Neuron (in vitro differentiated cells): ENCODE measurements at regions not wholly inside any gene's neighbourhood (a gene's known extent, or its start where the extent isn't known, plus 50 kb on each side); places are given as distances from the start of the nearest gene placed in this dataset.
"Not testable (repeated sequence)": the region's sequence is repeated elsewhere in the genome, so short reads cannot be mapped to it uniquely, and the experiment has no call there.

Source experiments
- H2AFZ ChIP-seq: one replicate; pipeline ENCODE4 v1.6.1; 2013; ENCODE audit warnings: low read depth, mild to moderate bottlenecking, inconsistent platforms, low read length, moderate library complexity
- H3K27me3 ChIP-seq: one replicate; pipeline ENCODE4 v1.6.1; 2013; ENCODE audit warnings: low read length; ENCODE audit not compliant: insufficient read depth
- H3K36me3 ChIP-seq: one replicate; pipeline ENCODE4 v1.6.1; 2013; ENCODE audit warnings: low read length; ENCODE audit not compliant: insufficient read depth
- H3K4me1 ChIP-seq: one replicate; pipeline ENCODE4 v1.6.1; 2013; ENCODE audit warnings: low read length; ENCODE audit not compliant: insufficient read depth
- H3K4me3 ChIP-seq: 2 replicates; pipeline ENCODE4 v1.5.1; 2013; ENCODE audit warnings: mild to moderate bottlenecking, low read length, moderate library complexity
- H3K9me3 ChIP-seq: one replicate; pipeline ENCODE4 v1.6.1; 2013; ENCODE audit warnings: low read length

GRCh38 chr10:52949899-52950298 lies 177.3 kb upstream of the MBL2 start:
- Histone ChIP-seq H3K4me3 (no peak overlapping the region), H3K36me3 (no peaks in the 10 kb centered on the region), H3K27me3 (no peaks in the 10 kb centered on the region), H3K9me3 (no peaks in the 10 kb centered on the region), H3K4me1 (no peaks in the 10 kb centered on the region), H2AFZ (no peak overlapping the region)

- H3K36me3 ChIP-seq = no peaks in the 10 kb centered on the region
- no peaks in the 10 kb centered on the region for H3K4me1 ChIP-seq
- no peaks in the 10 kb centered on the region for H3K27me3 ChIP-seq
- no peaks in the 10 kb centered on the region for H3K9me3 ChIP-seq
- no peak overlapping the region for H2AFZ ChIP-seq
- H3K4me3 ChIP-seq = no peak overlapping the region
Observed at GRCh38 chr10:52946486-52946885, 173.9 kb upstream of the MBL2 start.

- not testable (repeated sequence) for H3K9me3 ChIP-seq, H2AFZ ChIP-seq, H3K27me3 ChIP-seq, H3K4me3 ChIP-seq, H3K4me1 ChIP-seq, H3K36me3 ChIP-seq
Observed at GRCh38 chr10:52945521-52945920, 172.9 kb upstream of the MBL2 start.

- H3K27me3 ChIP-seq = no peaks in the 10 kb centered on the region
- no peaks in the 10 kb centered on the region for H3K9me3 ChIP-seq
- H3K4me1 ChIP-seq = no peaks in the 10 kb centered on the region
- H3K36me3 ChIP-seq = no peaks in the 10 kb centered on the region
- no peak overlapping the region for H2AFZ ChIP-seq
- H3K4me3 ChIP-seq = no peak overlapping the region
Observed at GRCh38 chr10:52940921-52941320, 168.3 kb upstream of the MBL2 start.

GRCh38 chr10:52939894-52940293 lies 167.3 kb upstream of the MBL2 start:
- H3K4me1 ChIP-seq = no peaks in the 10 kb centered on the region
- no peaks in the 10 kb centered on the region for H3K36me3 ChIP-seq
- H3K27me3 ChIP-seq = no peaks in the 10 kb centered on the region
- no peaks in the 10 kb centered on the region for H3K9me3 ChIP-seq
- H3K4me3 ChIP-seq = no peak overlapping the region
- no peak overlapping the region for H2AFZ ChIP-seq

GRCh38 chr10:52933748-52934147 lies 161.2 kb upstream of the MBL2 start:
- H3K4me1 ChIP-seq = no peaks in the 10 kb centered on the region
- no peaks in the 10 kb centered on the region for H3K36me3 ChIP-seq
- H3K4me3 ChIP-seq = no peak overlapping the region
- no peaks in the 10 kb centered on the region for H3K27me3 ChIP-seq
- H2AFZ ChIP-seq = no peak overlapping the region
- H3K9me3 ChIP-seq = no peaks in the 10 kb centered on the region

GRCh38 chr10:52927678-52928077 lies 155.1 kb upstream of the MBL2 start:
- Histone ChIP-seq H3K4me1 (no peaks in the 10 kb centered on the region), H2AFZ (no peak overlapping the region), H3K4me3 (no peak overlapping the region), H3K27me3 (no peaks in the 10 kb centered on the region), H3K36me3 (no peaks in the 10 kb centered on the region), H3K9me3 (no peaks in the 10 kb centered on the region)

GRCh38 chr10:52923520-52923919 lies 150.9 kb upstream of the MBL2 start:
- H3K4me3 ChIP-seq = no peak overlapping the region
- no peaks in the 10 kb centered on the region for H3K36me3 ChIP-seq
- H3K27me3 ChIP-seq = no peaks in the 10 kb centered on the region
- H3K9me3 ChIP-seq = no peaks in the 10 kb centered on the region
- no peaks in the 10 kb centered on the region for H3K4me1 ChIP-seq
- H2AFZ ChIP-seq = no peak overlapping the region

- Histone ChIP-seq H3K9me3 (no peaks in the 10 kb centered on the region), H3K36me3 (no peaks in the 10 kb centered on the region)
Observed at GRCh38 chr10:52918714-52919305, 146.2 kb upstream of the MBL2 start.

GRCh38 chr10:52915391-52915790 lies 142.8 kb upstream of the MBL2 start:
- H2AFZ ChIP-seq = no peak overlapping the region
- H3K9me3 ChIP-seq = no peaks in the 10 kb centered on the region
- H3K27me3 ChIP-seq = no peaks in the 10 kb centered on the region
- no peaks in the 10 kb centered on the region for H3K4me1 ChIP-seq
- no peak overlapping the region for H3K4me3 ChIP-seq
- H3K36me3 ChIP-seq = no peaks in the 10 kb centered on the region

More at GRCh38 chr10:52918714-52919305, 146.2 kb upstream of the MBL2 start:
- no peak overlapping the region for H3K4me3 ChIP-seq
- H3K27me3 ChIP-seq = no peaks in the 10 kb centered on the region
- no peaks in the 10 kb centered on the region for H3K4me1 ChIP-seq
- no peak overlapping the region for H2AFZ ChIP-seq

GRCh38 chr10:52911163-52911562 lies 138.6 kb upstream of the MBL2 start:
- Histone ChIP-seq H3K4me1 (no peaks in the 10 kb centered on the region), H3K9me3 (no peaks in the 10 kb centered on the region), H2AFZ (no peak overlapping the region), H3K36me3 (no peaks in the 10 kb centered on the region), H3K27me3 (no peaks in the 10 kb centered on the region), H3K4me3 (no peak overlapping the region)

GRCh38 chr10:52908478-52908877 lies 135.9 kb upstream of the MBL2 start:
- Histone ChIP-seq H3K4me1 (peaks cover 5% of the 10 kb centered on the region), H2AFZ (no peak overlapping the region), H3K36me3 (no peaks in the 10 kb centered on the region), H3K9me3 (no peaks in the 10 kb centered on the region), H3K4me3 (no peak overlapping the region), H3K27me3 (no peaks in the 10 kb centered on the region)

- H3K9me3 ChIP-seq = no peaks in the 10 kb centered on the region
Observed at GRCh38 chr10:52906046-52906445, 133.5 kb upstream of the MBL2 start.

GRCh38 chr10:52903397-52903938 lies 130.9 kb upstream of the MBL2 start:
- peaks cover 6% of the 10 kb centered on the region for H3K4me1 ChIP-seq
- H2AFZ ChIP-seq = peak overlapping the region; percentile 38
- H3K4me3 ChIP-seq = no peak overlapping the region
- no peaks in the 10 kb centered on the region for H3K36me3 ChIP-seq
- H3K9me3 ChIP-seq = no peaks in the 10 kb centered on the region
- no peaks in the 10 kb centered on the region for H3K27me3 ChIP-seq

More at GRCh38 chr10:52906046-52906445, 133.5 kb upstream of the MBL2 start:
- no peaks in the 10 kb centered on the region for H3K36me3 ChIP-seq
- no peaks in the 10 kb centered on the region for H3K27me3 ChIP-seq
- H3K4me1 ChIP-seq = peaks cover 6% of the 10 kb centered on the region
- no peak overlapping the region for H3K4me3 ChIP-seq
- no peak overlapping the region for H2AFZ ChIP-seq
